Stimulated activated CD8-positive, alpha-beta memory T cell treated with anti-CD3 and anti-CD28 coated beads, Interleukin-15, amount 100 ng/mL, for 48 hours (primary cell): ENCODE measurements at regions not wholly inside any gene's neighbourhood (a gene's known extent, or its start where the extent isn't known, plus 50 kb on each side); places are given as distances from the start of the nearest gene placed in this dataset.
"Not testable (repeated sequence)": the region's sequence is repeated elsewhere in the genome, so short reads cannot be mapped to it uniquely, and the experiment has no call there.

Experiments used
- DNase-seq, 2 donors: peaks; one replicate each; pipeline ENCODE4 v3.0.0-alpha.2; 2020; ENCODE audit warnings: low read depth in 2 of 2

DNA sequence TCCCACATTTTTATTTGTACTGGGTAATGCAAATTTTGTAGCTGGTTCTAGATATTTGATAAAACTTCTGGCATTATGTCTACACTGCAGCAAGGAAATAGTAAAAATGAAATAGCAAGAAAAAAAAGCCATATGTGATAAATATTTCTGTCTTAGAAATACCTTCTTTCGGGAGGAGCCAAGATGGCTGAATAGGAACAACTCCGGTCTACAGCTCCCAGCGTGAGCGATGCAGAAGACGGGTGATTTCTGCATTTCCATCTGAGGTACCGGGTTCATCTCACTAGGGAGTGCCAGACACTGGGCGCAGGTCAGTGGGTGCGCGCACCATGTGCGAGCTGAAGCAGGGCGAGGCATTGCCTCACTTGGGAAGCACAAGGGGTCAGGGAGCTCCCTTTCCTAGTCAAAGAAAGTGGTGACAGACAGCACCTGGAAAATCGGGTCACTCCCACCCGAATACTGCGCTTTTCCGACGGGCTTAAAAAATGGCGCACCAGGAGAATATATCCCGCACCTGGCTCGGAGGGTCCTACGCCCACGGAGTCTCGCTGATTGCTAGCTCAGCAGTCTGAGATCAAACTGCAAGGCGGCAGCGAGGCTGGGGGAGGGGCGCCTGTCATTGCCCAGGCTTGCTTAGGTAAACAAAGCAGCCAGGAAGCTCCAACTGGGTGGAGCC, 461.4 kb downstream of the ZWINT start:
- not testable (repeated sequence) for DNase-seq

DNA sequence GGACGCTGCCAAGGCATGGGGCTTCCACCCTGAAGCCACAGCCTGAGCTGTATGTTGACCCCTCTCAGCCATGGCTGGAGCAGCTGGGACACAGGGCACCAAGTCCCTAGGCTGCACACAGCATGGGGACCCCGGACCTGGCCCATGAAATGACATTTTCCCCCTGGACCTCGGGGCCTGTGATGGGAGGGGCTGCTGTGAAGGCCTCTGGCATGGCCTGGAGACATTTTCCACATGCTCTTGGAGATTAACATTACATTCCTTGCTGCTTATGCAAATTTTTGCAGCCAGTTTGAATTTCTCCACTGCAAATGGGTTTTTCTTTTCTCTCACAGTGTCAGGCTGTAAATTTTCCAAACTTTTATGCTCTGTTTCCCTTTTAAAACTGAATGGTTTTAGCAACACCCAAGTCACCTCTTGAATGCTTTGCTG, 463.6 kb downstream of the ZWINT start:
- DNase-seq = no peak

DNA sequence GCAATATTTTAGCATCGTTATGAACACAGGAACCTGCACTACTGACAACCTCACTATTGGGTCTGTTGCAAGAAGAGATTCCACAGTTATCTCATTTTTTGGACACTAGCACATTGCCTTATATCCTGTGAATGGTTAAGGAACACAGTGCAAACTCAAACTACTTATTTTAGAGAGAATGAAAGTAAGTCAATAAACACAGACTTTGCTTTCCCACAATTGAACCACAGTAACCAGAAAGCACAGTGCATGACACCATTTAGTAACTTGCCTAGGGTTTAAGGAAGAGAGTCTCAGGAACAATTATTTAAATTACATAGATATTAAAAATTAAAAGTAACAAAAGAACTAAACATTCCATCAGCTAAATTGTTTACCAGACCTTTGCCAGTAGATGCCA, 468.8 kb downstream of the ZWINT start:
- no peak for DNase-seq

DNA sequence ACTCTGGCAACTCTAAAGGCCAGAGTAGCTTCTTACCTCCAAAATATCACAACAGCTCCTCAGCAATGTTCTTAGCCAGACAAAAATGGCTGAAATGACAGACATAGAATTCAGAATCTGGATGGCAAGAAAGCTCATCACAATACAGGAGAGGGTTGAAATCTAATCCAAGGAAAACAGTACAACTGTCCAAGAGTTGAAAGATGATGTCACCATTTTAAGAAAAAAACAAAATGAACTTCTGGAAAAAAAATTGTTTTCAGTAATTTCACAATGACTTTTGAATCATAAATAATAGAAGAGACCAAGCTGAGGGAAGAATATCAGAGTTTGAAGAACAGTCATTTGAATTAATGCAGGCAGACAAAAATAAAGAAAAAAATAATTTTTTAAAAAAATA, 479.5 kb downstream of the ZWINT start:
- no peak for DNase-seq

DNA sequence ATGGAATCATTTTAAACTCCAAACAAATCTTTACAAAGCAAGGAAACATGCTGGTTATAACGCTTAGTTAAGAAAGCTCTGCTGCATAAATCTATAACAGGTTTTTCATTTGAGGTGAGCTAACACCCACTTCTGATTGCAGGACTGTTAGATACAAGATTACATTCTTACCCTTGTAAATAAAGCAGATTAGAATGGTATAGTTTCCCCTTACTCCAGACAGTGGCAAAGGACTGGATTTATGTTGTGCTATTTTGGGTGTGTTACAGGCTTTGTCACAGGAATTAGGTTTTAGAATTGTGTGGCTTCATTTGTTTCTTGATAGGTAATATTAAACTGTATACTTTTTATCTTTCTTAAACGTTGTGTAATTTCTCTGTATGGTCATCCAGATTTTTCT, 487.6 kb downstream of the ZWINT start:
- DNase-seq = no peak

DNA sequence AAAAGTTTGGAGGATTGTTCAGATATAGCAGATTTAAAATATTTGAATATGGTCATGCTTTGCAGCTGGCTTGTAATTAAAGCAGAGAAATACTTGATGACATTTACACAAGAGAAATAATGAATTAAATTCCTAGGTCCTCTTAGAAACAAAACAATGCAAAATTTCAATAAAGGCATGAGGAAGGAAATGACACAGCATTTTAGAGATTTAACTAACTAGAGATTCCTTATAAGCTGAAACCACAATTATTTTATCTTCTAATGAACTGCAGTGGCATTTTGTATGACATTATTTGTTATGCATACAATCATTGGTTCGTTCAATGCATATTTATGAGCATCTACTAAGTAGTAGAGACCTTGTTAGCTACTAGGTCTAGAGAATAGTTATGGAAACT, 490.9 kb downstream of the ZWINT start:
- no peak for DNase-seq

DNA sequence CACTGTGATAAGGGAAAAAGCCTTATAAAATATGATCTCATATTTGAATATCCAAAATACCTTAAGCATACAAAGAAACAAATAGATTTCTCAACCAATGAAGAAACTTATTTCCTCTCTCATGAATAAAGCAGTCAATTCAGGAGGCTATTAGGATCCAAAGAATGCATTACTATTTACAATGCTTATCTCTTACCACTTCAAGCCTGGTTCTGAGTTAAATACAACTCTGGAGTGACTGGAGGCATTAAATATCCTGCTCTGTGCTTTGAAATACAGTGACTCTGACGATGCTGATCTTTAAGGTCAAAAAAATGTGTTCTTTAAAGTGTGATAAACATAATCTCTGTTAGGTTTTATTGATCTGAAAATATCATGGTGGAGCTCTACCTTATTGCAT, 493.2 kb downstream of the ZWINT start:
- DNase-seq = no peak

DNA sequence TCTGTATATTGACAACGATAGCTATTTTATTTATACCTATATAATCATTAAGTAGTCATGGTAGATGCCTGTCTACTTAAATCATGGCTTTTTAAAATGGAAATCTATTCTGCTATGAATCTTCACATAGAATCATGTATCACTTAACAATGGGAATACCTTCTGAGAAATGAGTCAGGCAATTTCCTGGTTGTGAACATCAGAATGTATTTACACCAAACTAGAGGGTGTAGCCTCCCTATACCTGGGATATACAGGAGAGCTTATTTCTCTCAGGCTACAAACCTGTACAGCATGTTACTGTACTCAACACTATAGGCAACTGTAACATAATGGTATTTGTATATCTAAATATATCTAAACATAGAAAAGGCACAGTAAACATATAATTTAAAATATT, 502.3 kb downstream of the ZWINT start:
- DNase-seq = no peak

DNA sequence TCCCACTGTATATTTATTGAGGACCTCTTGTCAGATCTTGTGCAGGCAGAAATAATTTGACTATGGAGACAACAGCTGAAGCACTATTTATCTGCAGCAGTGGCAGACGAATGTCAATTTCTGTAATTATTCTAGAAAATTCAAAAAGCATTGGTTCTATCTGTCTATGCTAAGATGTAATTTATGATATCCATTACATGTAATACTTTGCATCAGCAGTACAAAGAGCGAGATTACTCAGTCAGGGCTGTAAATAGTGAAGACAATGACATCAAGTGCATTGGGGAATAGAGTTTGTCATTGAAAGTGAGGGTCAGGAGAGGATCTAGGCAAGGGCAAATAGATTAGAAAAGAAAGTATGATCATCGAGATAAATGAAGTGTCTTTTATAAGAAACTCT, 508.2 kb downstream of the ZWINT start:
- no peak for DNase-seq

DNA sequence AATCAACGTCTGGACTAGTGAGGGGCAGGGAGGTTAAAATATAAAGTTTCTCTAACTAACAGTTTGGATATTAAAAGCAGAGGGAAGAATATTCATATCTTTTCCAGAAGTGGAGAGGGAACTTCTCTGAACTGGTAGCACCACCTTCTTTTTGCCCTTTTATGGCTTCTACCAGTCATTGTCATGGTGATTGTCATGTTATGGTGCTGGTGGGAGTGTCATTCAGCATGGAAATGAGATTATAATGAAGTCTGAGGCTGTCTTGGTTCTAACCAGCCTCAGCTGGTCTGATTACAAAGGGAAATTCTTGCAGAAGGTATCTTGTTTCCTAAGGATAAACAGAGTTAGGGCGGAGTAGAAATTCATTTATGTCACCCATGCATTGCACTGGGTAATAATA, 523.8 kb downstream of the ZWINT start:
- no peak for DNase-seq

DNA sequence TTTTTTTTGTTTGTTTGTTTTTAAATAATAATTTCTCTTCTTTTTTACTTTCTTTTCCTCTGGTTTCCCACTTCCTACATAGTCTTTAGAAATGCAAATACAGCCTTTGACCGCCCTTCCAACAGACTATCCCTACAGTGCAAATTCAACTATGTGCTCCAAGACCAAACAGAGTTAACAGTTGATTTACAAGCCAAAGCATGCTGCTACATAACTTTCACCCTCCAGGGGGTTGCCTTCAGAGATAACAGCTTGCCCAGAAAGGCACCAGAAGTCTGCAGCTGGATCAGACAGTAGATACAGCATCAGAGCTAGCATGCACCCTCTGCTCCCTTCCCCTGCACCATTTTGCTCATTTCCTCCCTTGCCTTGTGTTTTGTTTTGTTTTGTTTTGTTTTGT, 539.0 kb downstream of the ZWINT start:
- DNase-seq = no peak

DNA sequence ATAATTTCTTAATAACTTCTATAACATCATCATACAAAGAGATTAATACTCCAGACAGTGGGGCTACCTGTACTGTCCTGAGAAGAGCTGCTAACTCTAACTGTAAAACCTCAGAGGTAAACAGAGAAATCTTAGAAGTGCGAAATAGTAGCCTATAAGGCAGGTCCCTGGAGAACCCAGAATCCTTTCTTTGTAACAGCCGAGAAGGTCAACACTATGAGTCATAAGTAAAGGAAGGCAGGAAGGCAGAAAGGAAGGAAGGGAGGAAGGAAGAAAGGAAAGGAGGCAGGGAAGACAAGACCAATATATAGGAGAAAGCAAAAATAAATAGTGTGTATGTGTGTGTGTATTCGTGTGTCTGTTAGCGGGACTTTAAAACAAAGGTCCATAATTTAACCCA, 540.6 kb downstream of the ZWINT start:
- no peak for DNase-seq

DNA sequence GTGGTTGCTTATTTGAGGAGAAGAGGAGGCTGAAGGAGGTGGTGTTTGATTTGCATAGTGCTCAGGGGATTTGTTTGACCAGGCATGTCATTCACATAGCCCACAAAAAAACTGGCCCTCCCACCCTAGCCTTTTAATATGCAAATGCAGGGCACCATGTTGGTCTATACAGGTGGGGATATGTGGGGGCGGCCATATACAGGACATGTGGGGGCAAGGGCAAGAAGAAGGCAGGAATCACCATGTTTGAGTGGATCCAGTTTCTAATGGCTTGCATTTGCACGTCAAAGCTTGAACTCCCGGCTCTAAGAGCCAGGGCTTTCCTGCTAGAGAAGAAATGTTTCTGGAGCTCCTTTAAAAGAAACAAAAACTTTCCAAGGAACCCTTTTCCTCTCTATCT, 541.0 kb downstream of the ZWINT start:
- DNase-seq = no peak

DNA sequence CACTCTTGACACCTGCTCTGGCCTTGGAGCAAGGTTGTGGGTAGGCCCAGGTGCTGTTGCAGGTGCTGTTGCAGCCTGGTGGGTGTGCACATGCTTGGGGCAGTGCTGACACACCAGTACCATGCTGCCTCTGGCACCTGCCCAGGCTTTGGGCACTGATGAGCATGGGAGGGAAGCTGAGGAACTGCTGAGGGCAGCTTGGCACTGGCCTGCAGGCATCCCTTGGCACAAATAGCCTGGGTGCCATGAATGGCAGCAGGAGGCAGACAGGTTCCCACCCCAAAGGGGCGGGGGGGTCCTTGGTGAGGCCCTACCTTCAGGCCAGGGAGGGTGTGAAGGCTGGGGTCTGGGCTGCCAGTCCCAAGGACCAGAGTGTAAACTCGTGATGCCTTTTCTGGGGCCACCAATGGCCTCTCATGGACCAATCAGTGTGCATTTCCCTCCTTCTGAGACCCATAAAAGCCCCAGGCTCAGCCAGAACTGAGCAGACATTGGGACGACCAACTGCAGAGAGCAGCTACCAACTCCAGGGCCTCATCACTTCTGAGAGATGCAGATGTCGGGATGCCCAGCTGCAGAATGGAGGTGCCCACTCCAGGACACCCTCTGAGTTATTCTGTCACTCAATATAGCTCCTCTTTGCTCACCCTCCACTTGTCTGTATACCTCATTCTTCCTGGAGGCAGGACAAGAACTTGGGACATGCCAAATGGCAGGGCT, 547.4 kb downstream of the ZWINT start:
- DNase-seq = no peak

DNA sequence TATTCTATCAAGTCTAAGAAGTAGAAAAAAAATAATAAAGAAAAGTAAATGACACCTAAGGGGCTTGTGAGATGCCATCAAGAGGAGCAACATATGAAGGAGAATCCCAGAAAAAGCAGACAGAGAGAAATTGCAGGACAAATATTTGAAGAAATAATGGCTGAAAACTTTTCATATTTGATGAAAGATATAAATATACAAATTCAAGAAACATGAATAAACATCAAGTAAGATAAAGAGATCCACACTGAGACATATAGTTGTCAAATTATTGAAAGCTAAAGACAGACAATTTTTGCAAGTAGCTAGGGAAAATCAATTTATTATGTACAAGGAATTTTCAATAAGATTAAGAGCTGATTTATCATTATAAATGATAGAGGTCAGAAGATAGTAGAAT, 558.0 kb downstream of the ZWINT start:
- DNase-seq = no peak

DNA sequence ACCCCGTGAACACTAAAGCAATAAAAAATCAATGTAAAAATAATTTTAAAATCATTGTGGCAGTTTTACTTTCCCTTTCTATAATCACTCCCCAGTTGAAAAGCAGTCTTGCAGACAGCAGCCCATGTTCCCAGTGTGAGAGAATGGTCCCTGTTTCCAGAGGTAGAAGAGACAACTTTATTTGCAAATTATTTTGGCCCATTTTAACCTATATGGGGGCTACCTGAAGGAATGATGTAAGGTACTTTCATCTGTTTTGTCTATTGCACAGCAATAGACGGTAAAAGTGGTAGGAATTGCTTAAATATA, 559.8 kb downstream of the ZWINT start:
- DNase-seq = no peak

DNA sequence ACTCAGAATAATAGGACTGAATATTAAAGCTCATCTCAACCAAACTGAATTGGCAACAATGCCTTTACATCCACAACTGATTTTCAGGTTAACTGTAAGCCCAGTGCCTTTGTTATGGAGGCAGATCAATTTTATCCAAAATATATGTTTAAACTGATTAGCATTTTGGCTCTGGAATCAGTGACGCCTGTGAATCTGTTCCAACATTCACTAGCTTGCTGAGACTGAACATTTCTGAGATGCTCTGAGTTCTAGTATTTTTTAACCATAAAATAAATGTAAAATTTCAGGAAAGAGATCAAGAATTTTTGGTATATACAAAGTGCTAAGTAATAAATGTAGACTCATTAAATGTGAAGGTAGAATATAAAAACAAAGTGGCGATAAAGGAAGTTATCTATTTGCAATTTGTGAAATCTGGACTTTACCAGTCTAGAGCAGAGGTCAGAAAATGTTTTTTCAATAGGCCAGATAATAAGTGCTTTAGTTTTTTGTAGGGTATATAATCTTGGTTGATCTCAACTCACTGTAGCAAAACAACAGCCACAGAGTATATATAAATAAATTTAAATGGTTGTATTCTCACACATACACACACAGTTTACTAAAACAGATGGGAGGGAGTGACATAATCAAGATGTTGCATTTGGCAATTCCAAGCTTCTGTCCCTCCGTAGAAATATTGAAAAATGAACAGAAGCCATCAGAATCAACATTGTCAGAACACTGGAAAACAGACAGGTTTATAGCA, 560.3 kb downstream of the ZWINT start:
- no peak for DNase-seq

DNA sequence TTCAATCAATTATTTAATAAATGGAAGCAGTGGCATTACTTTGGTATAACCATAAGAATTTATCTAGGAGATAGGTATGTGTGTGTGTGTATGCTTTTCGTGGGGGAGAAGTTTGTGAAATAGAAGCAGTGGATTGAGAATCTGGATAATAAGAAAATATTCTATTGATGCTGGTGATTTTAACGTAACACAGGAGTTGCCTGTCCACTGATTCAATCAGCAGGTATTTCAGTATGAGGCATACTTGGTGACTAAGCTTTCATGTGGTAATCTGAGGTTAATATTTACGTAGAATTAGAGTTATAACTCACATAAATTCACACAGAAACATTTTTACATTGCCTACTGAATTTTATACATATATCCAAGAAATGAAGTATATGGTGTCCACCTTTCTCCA, 568.0 kb downstream of the ZWINT start:
- no peak for DNase-seq

DNA sequence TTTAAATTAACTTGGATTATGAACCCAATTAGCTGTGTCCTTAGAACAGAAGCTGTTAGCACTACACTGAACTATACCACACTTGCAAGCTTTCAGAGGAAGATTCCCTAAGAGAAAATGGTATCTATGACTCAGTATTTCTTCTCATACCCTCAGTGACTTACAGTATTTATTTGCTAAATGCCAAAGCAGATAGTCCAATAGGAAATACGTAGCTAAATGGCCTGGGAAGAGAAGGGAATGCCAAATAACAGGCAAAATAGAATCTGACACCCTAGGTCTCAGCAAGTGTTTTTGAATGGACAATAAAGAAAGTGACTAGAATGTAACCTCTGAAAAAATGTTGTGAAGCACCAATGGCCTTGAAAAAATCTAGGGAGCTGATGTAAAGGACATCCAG, 570.8 kb downstream of the ZWINT start:
- DNase-seq = not testable (repeated sequence)

DNA sequence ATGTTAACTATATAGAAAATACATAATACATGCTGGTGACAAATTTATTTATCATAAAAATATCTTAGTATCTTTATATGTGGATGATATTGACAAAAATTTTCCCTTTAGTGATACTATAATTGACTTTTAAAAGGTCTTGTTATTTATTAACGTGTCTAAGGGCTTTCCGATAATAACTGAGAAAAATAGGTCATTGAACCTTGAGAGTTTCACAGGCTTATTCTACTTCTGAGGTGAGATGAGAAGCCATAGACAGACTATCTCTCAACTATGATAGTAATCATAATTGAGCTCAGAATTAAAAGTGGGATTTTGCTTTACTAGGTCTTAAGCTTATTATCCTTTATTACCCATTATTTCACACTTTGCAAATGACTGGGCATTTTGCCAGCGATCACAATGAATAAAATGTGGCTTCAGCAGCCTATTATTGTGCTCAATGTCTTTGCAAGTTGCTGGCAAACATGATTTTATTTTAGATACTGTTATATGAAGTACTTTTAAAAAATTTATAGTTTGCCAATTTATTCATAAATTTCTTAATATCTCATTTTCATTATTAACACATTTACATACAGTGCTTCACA, 574.5 kb downstream of the ZWINT start:
- DNase-seq = no peak

DNA sequence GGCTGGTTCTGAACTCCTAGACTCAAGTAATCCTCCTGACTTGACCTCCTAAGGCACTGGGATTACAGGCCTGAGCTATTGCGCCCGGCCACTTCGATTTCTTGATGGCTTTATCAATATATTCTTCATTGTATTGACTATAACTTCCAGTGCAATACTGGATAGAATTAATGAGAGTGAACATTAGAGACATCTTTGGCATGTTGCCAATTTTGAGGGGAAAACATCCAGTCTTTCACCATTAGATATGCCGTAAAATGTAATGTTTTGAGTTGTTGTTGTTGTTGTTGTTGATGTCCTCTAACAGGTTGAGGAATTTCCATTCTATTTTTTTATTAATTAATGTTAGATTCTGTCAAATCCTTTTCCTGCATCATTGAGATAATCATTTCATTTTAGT, 578.9 kb downstream of the ZWINT start:
- DNase-seq = no peak

DNA sequence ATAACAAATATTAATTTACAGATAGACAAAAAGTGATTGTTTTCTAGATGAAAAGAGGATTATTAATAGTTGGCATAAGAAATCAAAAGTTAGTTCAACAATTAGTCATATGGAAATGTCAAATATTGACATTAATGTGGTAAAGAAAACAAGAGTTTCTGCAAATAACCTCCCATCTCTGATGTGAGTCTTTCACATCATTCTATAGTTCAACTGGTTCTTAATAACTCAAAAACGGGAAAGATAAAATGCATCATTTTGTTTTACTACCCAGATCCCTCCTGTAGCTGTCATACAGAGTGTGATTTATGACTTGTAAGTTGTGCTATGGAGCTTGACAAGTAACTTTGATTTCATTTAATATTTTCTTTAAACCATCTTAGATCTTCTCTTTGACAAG, 594.8 kb downstream of the ZWINT start:
- no peak for DNase-seq

DNA sequence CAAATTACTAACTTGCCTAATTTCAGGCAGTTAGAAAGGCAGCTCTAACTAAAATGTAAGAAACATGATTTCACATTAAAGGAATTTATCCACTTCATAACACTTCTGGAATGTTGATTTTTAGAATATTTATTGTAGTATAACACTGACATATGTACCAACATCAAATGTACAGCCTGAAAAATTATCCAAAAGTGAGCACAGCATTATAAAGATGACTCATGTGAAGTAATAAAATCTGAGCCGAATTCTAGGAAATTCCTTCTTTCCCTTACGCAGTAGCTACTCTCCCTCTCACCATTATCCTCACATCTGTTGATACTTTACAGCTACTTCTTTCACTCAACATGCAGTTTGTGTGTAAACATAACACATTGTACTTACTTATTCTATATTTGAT, 610.6 kb downstream of the ZWINT start:
- no peak for DNase-seq
